A673 (cell line): ENCODE measurements at regions not wholly inside any gene's neighbourhood (a gene's known extent, or its start where the extent isn't known, plus 50 kb on each side); places are given as distances from the start of the nearest gene placed in this dataset.

Experiments used
- CTCF ChIP-seq: fragments of 300-800, 200-600 bp; sonication (generic); conservative IDR thresholded peaks from 2 replicates; pipeline ENCODE4 v1.5.1; 2017; ENCODE audit warnings: low read depth, mild to moderate bottlenecking, antibody characterized with exemption, low read length, moderate library complexity, mixed read lengths
- EZH2 ChIP-seq: fragments of 200-600 bp; sonication (generic); IDR thresholded peaks from 2 replicates; pipeline ENCODE4 v1.6.1; 2017; ENCODE audit warnings: borderline replicate concordance, low read depth, mild to moderate bottlenecking, mixed read lengths, antibody characterized with exemption, low read length; ENCODE audit not compliant: poor library complexity, severe bottlenecking

- TF ChIP-seq CTCF (no peak), EZH2 (no peak)
These were observed 470.0 kb downstream of the BCL11B start for GRCh38 chr14:98802044-98802443.
